ENCODE measurements at regions not wholly inside any gene's neighbourhood (a gene's known extent, or its start where the extent isn't known, plus 50 kb on each side); places are given as distances from the start of the nearest gene placed in this dataset.
"Not testable (repeated sequence)": the region's sequence is repeated elsewhere in the genome, so short reads cannot be mapped to it uniquely, and the experiment has no call there.

DNA sequence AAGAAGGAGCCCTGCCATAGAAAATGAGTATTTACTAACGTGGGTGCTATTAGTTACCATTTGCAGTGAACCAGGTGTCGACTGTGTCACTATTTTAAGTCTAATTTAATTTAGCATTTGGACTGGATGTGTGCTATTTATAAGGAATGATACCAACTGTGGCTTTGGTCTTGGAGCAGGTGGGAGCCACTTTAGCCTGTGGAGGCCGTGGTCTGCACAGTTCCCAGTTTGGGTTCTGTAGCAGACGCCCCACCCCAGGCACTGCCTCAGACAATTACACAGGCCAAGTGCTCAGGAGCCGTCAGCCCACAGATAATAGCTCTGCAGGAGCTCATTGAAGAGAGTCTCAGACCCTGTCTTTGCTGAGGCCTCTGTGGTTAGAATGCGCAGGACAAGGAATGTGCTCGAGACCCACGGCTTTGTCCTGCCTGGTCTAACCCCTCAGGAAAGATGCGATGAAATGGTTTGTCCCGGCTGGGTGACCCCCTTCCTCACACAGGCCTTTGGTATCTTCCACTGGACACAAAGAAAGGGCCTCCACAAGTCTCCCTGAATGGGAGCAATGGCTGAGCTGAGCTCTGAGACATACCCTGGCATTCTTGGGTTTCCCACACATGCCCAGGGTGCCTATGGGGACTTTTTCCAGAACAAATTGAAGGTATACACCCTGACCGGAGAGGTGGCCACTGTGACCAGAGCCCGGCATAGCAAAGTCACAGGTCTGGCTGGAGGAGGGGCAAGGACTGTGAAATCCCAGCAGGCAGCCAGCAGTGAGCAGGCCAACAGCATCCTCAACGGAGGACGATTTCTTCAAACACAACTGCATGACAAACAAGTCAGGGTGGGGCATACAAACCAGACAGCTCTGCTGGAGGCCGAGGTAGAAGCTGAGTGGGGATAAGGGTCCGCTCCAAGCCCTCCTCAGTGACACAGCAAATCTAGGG lies 251.2 kb downstream of the ARHGAP12 start:
- H3K4me3 ChIP-seq (ENCODE audit: low read length), result no peak overlapping the region
- no peak for DNase-seq (ENCODE audit: low read depth)
- no peak for TF ChIP-seq CTCF (conservative IDR thresholded peaks at IDR 0.05; ENCODE audit: low read length)

DNA sequence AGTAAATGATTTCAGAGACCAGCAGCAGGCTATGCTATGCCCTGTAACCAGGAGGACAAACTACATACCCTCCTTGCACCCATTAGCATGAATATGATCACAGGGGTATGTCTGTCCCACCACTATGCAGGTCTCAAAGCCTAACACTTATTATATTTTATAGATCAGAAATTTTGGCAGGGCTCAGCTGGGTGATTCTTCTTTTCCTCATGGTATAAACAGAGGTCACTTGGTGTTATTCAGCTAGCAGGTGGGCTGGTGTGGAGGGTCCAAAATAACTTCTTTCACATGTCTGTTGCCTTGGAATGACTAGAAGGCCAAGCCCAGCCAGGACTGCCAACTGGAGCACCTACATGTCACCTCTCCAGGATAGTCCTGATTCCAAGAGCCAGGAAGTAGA lies 252.9 kb downstream of the ARHGAP12 start:
- no peak overlapping the region for H3K4me3 ChIP-seq (ENCODE audit: low read length)
- no peak for TF ChIP-seq CTCF (conservative IDR thresholded peaks at IDR 0.05; ENCODE audit: low read length)
- DNase-seq (ENCODE audit: low read depth), result no peak

GRCh38 chr10:31669357-31669756 lies 259.3 kb downstream of the ARHGAP12 start:
- TF ChIP-seq CTCF (conservative IDR thresholded peaks at IDR 0.05; ENCODE audit: low read length), result no peak
- no peak for DNase-seq (ENCODE audit: low read depth)
- H3K4me3 ChIP-seq (ENCODE audit: low read length), result no peak overlapping the region

DNA sequence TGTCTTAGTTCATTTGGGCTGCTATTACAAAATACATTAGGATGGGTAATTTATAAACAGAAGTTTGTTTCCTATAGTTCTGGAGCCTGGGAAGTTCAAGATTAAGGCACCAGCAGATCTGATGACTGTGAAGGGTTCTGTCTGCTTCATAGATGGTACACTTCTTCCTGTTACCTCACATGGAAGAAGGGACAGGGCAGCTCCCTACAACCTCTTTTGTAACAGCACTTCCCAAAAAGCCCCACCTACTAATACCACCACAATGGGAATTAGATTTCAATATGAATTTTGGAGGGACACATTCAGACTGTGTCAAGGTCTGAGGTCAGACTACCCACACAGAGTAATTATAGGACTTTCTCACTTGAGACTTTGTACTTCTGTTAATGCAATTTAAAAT lies 260.3 kb downstream of the ARHGAP12 start:
- no peak for DNase-seq (ENCODE audit: low read depth)
- H3K4me3 ChIP-seq (ENCODE audit: low read length), result no peak overlapping the region
- no peak for TF ChIP-seq CTCF (conservative IDR thresholded peaks at IDR 0.05; ENCODE audit: low read length)

- not testable (repeated sequence) for DNase-seq (ENCODE audit: low read depth); H3K4me3 ChIP-seq (ENCODE audit: low read length)
These were observed 262.8 kb downstream of the ARHGAP12 start for GRCh38 chr10:31665764-31666279.

DNA sequence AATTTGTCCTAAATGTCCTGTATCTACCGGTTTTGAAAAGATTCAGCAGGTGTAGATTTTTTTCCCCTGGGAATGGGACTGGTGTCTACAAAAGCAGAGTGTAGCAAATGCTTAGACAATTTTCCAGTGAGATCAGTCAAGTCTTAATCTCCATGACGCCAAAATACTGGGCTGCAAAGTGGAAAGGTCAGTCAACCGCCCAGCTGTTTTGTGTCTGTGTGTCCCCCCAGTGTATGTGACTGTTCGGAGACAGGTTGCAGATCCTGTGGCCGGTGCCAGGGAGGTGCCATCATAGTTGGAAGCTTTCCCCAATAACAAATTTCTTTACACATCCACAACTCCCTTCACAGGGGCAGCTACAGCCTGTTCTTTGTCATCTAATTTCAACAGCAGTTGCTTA lies 263.8 kb downstream of the ARHGAP12 start:
- H3K4me3 ChIP-seq (ENCODE audit: low read length), result no peak overlapping the region
- no peak for TF ChIP-seq CTCF (conservative IDR thresholded peaks at IDR 0.05; ENCODE audit: low read length)
- DNase-seq (ENCODE audit: low read depth), result no peak

- peak; percentile 84 for DNase-seq (ENCODE audit: low read depth)
- H3K4me3 ChIP-seq (ENCODE audit: low read length), result not testable (repeated sequence)
These were observed 264.6 kb downstream of the ARHGAP12 start for GRCh38 chr10:31664071-31664470.

GRCh38 chr10:31660300-31660699 lies 268.3 kb downstream of the ARHGAP12 start:
- DNase-seq (ENCODE audit: low read depth), result no peak
- no peak for TF ChIP-seq CTCF (conservative IDR thresholded peaks at IDR 0.05; ENCODE audit: low read length)
- H3K4me3 ChIP-seq (ENCODE audit: low read length), result no peak overlapping the region
